ENCODE measurements at regions not wholly inside any gene's neighbourhood (a gene's known extent, or its start where the extent isn't known, plus 50 kb on each side); places are given as distances from the start of the nearest gene placed in this dataset.
"Not testable (repeated sequence)": the region's sequence is repeated elsewhere in the genome, so short reads cannot be mapped to it uniquely, and the experiment has no call there.

DNA sequence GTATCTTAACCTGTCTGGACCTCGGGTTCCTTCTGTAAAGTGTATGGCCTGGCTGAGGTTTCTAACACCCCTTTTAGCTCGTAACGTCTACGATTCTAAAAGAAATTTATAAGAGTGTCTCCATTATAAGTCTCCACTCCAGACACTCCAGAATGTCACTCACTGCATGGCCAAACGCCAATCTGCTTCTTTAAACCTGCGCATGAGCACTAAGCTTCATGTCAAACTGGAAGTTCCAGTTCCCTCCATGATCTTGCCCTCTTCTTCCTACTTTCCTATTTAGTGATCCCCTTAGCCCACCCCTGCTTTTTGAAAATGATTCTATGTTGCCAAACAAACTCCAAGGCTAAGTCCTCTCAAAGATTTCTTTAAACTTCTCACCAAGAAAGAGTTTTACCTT is 241.4 kb upstream of the NPVF start:
- Histone ChIP-seq H3K4me3 (no peak overlapping the region), H3K36me3 (ENCODE audit: low read depth, missing control alignments) (no peaks in the 10 kb centered on the region), H3K27me3 (no peaks in the 10 kb centered on the region), H3K4me1 (no peaks in the 10 kb centered on the region), H3K27ac (no peak overlapping the region), H3K9me3 (no peaks in the 10 kb centered on the region)
- TF ChIP-seq CTCF (IDR thresholded peaks at IDR 0.05) (no peak), POLR2A (IDR thresholded peaks at IDR 0.05) (no peak)
- DNase-seq = no peak
- 89 to 93% methylated on average over 6 of the region's 6 CpGs for WGBS, 2 donors
- intact Hi-C loops (cut with DNase I; ENCODE audit: low total_unique reads) = no loop called here

DNA sequence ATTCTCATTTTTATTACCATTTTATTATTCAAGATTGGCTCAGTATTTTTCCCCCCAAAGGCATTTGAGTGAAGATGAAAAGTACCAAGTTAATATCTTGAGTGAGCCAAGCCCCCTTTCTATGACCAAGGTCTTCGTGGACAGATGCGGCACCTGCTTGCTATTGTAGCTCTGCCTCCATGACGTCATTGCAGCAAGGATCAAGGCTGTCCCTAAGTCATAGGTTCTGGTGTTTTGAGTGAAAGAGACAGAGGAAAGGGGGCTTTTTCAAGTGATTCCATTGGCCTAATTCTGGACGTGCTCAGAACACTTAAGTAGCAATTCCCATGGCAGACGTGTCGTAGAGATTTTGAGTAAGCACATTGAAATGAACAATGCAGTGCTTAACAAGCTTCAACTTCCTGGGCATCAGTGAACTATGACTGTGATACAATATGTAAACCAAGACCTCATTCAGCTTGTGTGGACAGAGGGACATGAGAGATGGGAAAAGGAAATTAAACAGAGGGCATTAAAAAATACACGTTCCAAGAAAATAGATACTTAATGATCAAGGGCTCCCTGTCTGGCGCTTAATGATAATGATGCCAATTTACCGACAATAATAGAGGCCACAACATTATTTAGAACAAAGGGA is 248.7 kb upstream of the NPVF start:
- Histone ChIP-seq H3K27me3 (no peaks in the 10 kb centered on the region), H3K36me3 (ENCODE audit: low read depth, missing control alignments) (no peaks in the 10 kb centered on the region), H3K27ac (no peak overlapping the region), H3K9me3 (no peaks in the 10 kb centered on the region), H3K4me3 (no peak overlapping the region), H3K4me1 (no peaks in the 10 kb centered on the region)
- 80 to 84% methylated on average over 9 of the region's 9 CpGs for WGBS, 2 donors
- intact Hi-C loops (cut with DNase I; ENCODE audit: low total_unique reads) = no loop called here
- no peak for TF ChIP-seq CTCF (IDR thresholded peaks at IDR 0.05)
- no peak for TF ChIP-seq POLR2A (IDR thresholded peaks at IDR 0.05)
- DNase-seq = no peak

DNA sequence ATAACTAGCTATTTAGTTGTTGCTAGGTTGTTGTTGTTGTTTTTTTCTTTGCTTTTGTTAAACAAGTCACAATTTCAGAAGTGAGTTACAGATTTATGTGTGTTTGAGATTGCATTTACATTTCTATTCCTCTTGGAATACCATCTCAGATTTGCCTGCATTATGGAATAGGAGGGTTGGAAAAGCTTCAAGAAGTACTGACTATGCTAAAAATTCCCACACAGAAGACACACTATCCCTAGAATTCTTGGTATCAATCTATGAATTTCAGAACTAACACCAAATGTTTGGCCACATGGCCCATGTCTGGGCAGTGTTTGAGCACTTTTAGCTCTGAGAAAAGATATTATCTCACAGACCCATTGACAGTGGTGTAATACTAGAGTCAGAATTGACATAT is 249.9 kb upstream of the NPVF start:
- H3K4me3 ChIP-seq; H3K36me3 ChIP-seq (ENCODE audit: low read depth, missing control alignments); H3K9me3 ChIP-seq; DNase-seq; H3K27me3 ChIP-seq; intact Hi-C loops (cut with DNase I; ENCODE audit: low total_unique reads); H3K4me1 ChIP-seq; H3K27ac ChIP-seq: not testable (repeated sequence)

GRCh38 chr7:25478925-25479324 is 250.6 kb upstream of the NPVF start:
- no peak for TF ChIP-seq CTCF (IDR thresholded peaks at IDR 0.05)
- TF ChIP-seq POLR2A (IDR thresholded peaks at IDR 0.05) = no peak
- H3K27me3 ChIP-seq = no peaks in the 10 kb centered on the region
- H3K27ac ChIP-seq = no peak overlapping the region
- 71 to 76% methylated on average over 2 of the region's 2 CpGs for WGBS, 2 donors
- H3K9me3 ChIP-seq = no peaks in the 10 kb centered on the region
- no peaks in the 10 kb centered on the region for H3K36me3 ChIP-seq (ENCODE audit: low read depth, missing control alignments)
- DNase-seq = no peak
- H3K4me3 ChIP-seq = no peak overlapping the region
- intact Hi-C loops (cut with DNase I; ENCODE audit: low total_unique reads) = no loop called here
- H3K4me1 ChIP-seq = no peaks in the 10 kb centered on the region

DNA sequence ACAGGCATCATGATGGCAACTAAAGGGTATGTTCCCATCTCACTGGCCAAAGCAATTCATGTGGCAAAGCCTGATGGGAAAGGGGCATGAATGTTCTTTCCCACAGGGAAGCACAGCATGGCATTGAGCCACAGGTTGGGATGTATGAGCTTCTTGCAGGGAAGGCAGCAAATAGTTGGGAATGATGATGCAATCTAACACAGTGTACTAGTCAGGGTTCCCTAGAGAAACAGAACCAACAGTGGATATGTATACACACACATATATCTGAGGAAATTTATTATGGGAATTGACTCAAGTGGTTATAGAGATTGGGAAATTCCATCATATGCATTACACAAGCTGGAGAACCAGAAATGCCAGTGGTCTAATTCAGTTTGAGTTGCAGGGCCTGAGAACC is 253.6 kb upstream of the NPVF start:
- Histone ChIP-seq H3K27ac (no peak overlapping the region), H3K4me3 (no peak overlapping the region), H3K4me1 (no peaks in the 10 kb centered on the region), H3K36me3 (ENCODE audit: low read depth, missing control alignments) (no peaks in the 10 kb centered on the region), H3K27me3 (no peaks in the 10 kb centered on the region), H3K9me3 (no peaks in the 10 kb centered on the region)
- no peak for TF ChIP-seq CTCF (IDR thresholded peaks at IDR 0.05)
- TF ChIP-seq POLR2A (IDR thresholded peaks at IDR 0.05) = no peak
- intact Hi-C loops (cut with DNase I; ENCODE audit: low total_unique reads) = no loop called here
- no peak for DNase-seq

Measured in testis (tissue), 2 donors.